ENCODE measurements at regions not wholly inside any gene's neighbourhood (a gene's known extent, or its start where the extent isn't known, plus 50 kb on each side); places are given as distances from the start of the nearest gene placed in this dataset.

GRCh38 chr4:18626366-18626765, 604.8 kb upstream of the LCORL start:
- TF ChIP-seq CTCF (conservative IDR thresholded peaks at IDR 0.05) (no peak), EZH2 (IDR thresholded peaks at IDR 0.05; ENCODE audit: low read depth) (no peak)

Data from PC-9 (cell line).